ENCODE measurements at regions not wholly inside any gene's neighbourhood (a gene's known extent, or its start where the extent isn't known, plus 50 kb on each side); places are given as distances from the start of the nearest gene placed in this dataset.

DNA sequence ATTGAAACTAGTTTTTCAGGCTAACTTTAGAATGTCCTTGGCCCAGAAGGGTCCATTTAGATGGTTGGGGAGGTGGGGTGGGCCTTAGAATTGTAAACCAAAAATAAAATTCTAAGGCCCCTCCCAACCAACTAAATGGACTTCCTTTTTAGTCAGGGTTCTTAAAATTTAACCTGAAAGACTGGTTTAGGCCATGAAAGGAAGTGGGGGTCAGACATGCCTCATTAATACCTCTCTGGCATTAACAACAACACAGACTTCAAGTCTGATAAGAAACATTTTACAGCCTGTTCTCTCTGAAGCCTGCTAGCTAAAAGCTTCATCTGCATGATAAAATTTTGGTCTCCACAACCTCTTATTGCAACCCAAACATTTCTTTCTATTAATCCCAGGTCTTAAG is 65.5 kb upstream of the TNC start:
- no peaks in the 10 kb centered on the region for H3K36me3 ChIP-seq (replicated peaks; ENCODE audit: low read depth, low read length)
- H4K20me1 ChIP-seq (ENCODE audit: insufficient read depth, low read length), result no peaks in the 10 kb centered on the region
- H2AFZ ChIP-seq (ENCODE audit: low read depth, low read length), result no peak overlapping the region
- H3K79me2 ChIP-seq (ENCODE audit: low read length), result no peaks in the 10 kb centered on the region
- TF ChIP-seq, protein P1, sequence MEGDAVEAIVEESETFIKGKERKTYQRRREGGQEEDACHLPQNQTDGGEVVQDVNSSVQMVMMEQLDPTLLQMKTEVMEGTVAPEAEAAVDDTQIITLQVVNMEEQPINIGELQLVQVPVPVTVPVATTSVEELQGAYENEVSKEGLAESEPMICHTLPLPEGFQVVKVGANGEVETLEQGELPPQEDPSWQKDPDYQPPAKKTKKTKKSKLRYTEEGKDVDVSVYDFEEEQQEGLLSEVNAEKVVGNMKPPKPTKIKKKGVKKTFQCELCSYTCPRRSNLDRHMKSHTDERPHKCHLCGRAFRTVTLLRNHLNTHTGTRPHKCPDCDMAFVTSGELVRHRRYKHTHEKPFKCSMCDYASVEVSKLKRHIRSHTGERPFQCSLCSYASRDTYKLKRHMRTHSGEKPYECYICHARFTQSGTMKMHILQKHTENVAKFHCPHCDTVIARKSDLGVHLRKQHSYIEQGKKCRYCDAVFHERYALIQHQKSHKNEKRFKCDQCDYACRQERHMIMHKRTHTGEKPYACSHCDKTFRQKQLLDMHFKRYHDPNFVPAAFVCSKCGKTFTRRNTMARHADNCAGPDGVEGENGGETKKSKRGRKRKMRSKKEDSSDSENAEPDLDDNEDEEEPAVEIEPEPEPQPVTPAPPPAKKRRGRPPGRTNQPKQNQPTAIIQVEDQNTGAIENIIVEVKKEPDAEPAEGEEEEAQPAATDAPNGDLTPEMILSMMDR (IDR thresholded peaks at IDR 0.05; ENCODE audit: low read depth, low read length), result no peak
- TF ChIP-seq EZH2phosphoT487 (IDR thresholded peaks at IDR 0.05; ENCODE audit: low read depth), result no peak
- H3K4me1 ChIP-seq (ENCODE audit: low read length), result peaks cover 7% of the 10 kb centered on the region
- H3K9ac ChIP-seq (ENCODE audit: low read length), result no peak overlapping the region
- H3K9me3 ChIP-seq (ENCODE audit: insufficient read depth, low read length), result no peaks in the 10 kb centered on the region
- no peak overlapping the region for H3K4me3 ChIP-seq (ENCODE audit: low read length)
- no peak overlapping the region for H3K27ac ChIP-seq (ENCODE audit: low read length)
- H3K4me2 ChIP-seq (ENCODE audit: low read length), result no peak overlapping the region
- no peaks in the 10 kb centered on the region for H3K27me3 ChIP-seq (ENCODE audit: low read depth, low read length)

DNA sequence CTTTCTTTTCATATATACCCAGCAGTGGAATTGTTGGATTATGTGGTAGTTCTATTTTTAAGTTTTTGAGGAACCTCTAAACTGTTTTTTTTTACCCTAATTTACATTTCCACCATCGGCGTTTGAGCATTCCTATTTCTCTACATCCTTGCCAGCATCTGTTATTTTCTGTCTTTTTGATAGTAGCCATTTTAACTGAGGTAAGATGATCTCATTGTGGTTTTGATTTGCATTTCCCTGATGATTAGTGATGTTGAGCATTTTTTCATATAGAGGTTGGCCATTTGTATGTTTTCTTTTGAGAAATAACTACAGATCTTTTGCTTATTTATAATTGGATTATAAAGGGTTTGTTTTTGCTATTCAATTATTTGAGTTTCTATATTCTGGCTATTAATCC is 71.7 kb upstream of the TNC start:
- no peak for TF ChIP-seq EZH2phosphoT487 (IDR thresholded peaks at IDR 0.05; ENCODE audit: low read depth)
- TF ChIP-seq, protein P1 (IDR thresholded peaks at IDR 0.05; ENCODE audit: low read depth, low read length), result no peak
- peaks cover 13% of the 10 kb centered on the region; the same call in 1 of the 2 replicates for H3K9me3 ChIP-seq (ENCODE audit: insufficient read depth, low read length)

DNA sequence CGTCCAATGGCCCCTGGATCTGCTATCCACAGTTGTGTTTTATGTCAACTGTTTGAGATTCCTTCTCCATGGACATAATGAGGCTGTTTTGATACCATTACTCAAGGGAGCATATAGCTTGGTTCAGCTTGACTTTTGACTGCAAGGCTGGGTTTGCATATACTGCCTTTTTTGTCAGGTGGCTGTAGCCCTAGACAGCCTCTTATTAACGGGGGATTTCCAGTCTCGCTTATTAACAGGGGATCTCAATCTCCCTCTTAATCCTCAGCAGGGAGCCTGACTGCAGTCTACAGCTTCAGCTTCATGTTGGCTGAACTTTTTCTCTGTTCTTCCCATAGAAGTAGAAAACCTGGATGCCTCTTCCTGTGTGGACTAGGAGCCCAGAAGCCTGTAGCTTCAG is 73.7 kb upstream of the TNC start:
- H3K4me2 ChIP-seq (ENCODE audit: low read length), result peak overlapping the region; percentile 94
- H3K36me3 ChIP-seq (replicated peaks; ENCODE audit: low read depth, low read length), result peaks cover 13% of the 10 kb centered on the region
- peak overlapping the region; percentile 94 for H3K27ac ChIP-seq (ENCODE audit: low read length)
- TF ChIP-seq, protein P1 (IDR thresholded peaks at IDR 0.05; ENCODE audit: low read depth, low read length), result no peak
- TF ChIP-seq EZH2phosphoT487 (IDR thresholded peaks at IDR 0.05; ENCODE audit: low read depth), result no peak
- H3K9me3 ChIP-seq (ENCODE audit: insufficient read depth, low read length), result peaks cover 17% of the 10 kb centered on the region; the same call in 1 of the 2 replicates
- peak overlapping the region; percentile 72 for H3K9ac ChIP-seq (ENCODE audit: low read length)
- peaks cover 47% of the 10 kb centered on the region for H3K4me1 ChIP-seq (ENCODE audit: low read length)
- H3K4me3 ChIP-seq (ENCODE audit: low read length), result peak overlapping the region; percentile 62
- H4K20me1 ChIP-seq (ENCODE audit: insufficient read depth, low read length), result no peaks in the 10 kb centered on the region
- H2AFZ ChIP-seq (ENCODE audit: low read depth, low read length), result no peak overlapping the region
- H3K27me3 ChIP-seq (ENCODE audit: low read depth, low read length), result no peaks in the 10 kb centered on the region
- H3K79me2 ChIP-seq (ENCODE audit: low read length), result no peaks in the 10 kb centered on the region

More for the DNA sequence above, 71.7 kb upstream of the TNC start:
- H3K27ac ChIP-seq (ENCODE audit: low read length), result no peak overlapping the region
- H3K4me1 ChIP-seq (ENCODE audit: low read length), result peaks cover 44% of the 10 kb centered on the region
- H3K4me3 ChIP-seq (ENCODE audit: low read length), result no peak overlapping the region
- no peaks in the 10 kb centered on the region for H4K20me1 ChIP-seq (ENCODE audit: insufficient read depth, low read length)
- H3K36me3 ChIP-seq (replicated peaks; ENCODE audit: low read depth, low read length), result peaks cover 8% of the 10 kb centered on the region
- H3K27me3 ChIP-seq (ENCODE audit: low read depth, low read length), result no peaks in the 10 kb centered on the region
- H3K9ac ChIP-seq (ENCODE audit: low read length), result no peak overlapping the region
- no peak overlapping the region for H2AFZ ChIP-seq (ENCODE audit: low read depth, low read length)
- H3K79me2 ChIP-seq (ENCODE audit: low read length), result no peaks in the 10 kb centered on the region
- no peak overlapping the region for H3K4me2 ChIP-seq (ENCODE audit: low read length)

DNA sequence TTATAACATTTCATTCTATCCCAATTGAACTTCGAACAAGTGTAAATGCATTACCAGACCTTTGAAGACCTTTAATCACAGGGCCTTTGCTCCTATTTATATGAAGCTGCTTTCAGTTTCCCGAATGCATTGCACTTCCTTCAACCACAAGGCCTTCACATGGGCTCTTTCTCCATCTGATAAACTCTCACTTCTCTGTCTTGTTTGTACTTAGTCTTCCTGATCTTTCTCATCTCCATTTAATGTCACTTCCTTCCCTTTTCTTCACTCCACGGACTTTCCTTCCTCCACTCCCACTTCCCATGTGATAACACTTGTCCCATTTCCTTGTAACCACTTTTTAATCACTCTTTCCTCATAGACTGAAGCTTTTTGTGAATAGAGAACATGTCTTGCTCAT is 74.3 kb upstream of the TNC start:
- H3K4me2 ChIP-seq (ENCODE audit: low read length), result peak overlapping the region; percentile 94
- H4K20me1 ChIP-seq (ENCODE audit: insufficient read depth, low read length), result no peaks in the 10 kb centered on the region
- peak overlapping the region; percentile 62 for H3K4me3 ChIP-seq (ENCODE audit: low read length)
- H3K27me3 ChIP-seq (ENCODE audit: low read depth, low read length), result no peaks in the 10 kb centered on the region
- peak overlapping the region; percentile 72 for H3K9ac ChIP-seq (ENCODE audit: low read length)
- H3K9me3 ChIP-seq (ENCODE audit: insufficient read depth, low read length), result peaks cover 17% of the 10 kb centered on the region; the same call in 1 of the 2 replicates
- no peaks in the 10 kb centered on the region for H3K79me2 ChIP-seq (ENCODE audit: low read length)
- no peak overlapping the region for H2AFZ ChIP-seq (ENCODE audit: low read depth, low read length)
- H3K4me1 ChIP-seq (ENCODE audit: low read length), result peaks cover 48% of the 10 kb centered on the region
- TF ChIP-seq EZH2phosphoT487 (IDR thresholded peaks at IDR 0.05; ENCODE audit: low read depth), result no peak
- TF ChIP-seq, protein P1 (IDR thresholded peaks at IDR 0.05; ENCODE audit: low read depth, low read length), result no peak
- H3K36me3 ChIP-seq (replicated peaks; ENCODE audit: low read depth, low read length), result peaks cover 13% of the 10 kb centered on the region
- peak overlapping the region; percentile 94 for H3K27ac ChIP-seq (ENCODE audit: low read length)

All from OCI-LY3 (cell line).